Epithelial cell of prostate (primary cell): ENCODE measurements at regions not wholly inside any gene's neighbourhood (a gene's known extent, or its start where the extent isn't known, plus 50 kb on each side); places are given as distances from the start of the nearest gene placed in this dataset.
"Not testable (repeated sequence)": the region's sequence is repeated elsewhere in the genome, so short reads cannot be mapped to it uniquely, and the experiment has no call there.

Source experiments
- DNase-seq: peaks from one replicate; pipeline ENCODE4 v3.0.0-alpha.2; 2011; ENCODE audit warnings: low read depth, low spot score
- H3K27ac ChIP-seq: fragments of 450-650 bp; 2 replicates; pipeline ENCODE4 v1.5.1; 2017; ENCODE audit warnings: mild to moderate bottlenecking

DNA sequence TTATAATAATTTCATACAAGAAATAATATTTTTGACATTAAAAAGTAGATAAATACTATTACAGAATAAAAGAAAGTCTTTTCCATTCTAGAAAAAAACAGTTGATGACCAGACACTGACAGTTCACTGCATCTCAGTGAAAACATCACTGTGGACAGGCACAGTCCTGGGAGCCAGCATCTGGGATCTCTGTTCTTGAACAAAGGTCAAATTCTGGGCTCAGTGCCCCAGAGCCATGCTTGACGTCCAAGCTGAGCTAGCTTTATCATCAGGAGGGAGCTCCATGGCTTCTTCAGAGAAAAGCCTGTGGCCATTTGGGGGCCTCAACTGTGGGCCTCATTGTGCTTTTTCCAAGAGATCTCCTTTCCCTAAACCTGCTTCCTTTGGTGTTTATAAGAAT is 86.1 kb upstream of the SRD5A2 start:
- no peak overlapping the region for H3K27ac ChIP-seq
- no peak for DNase-seq

DNA sequence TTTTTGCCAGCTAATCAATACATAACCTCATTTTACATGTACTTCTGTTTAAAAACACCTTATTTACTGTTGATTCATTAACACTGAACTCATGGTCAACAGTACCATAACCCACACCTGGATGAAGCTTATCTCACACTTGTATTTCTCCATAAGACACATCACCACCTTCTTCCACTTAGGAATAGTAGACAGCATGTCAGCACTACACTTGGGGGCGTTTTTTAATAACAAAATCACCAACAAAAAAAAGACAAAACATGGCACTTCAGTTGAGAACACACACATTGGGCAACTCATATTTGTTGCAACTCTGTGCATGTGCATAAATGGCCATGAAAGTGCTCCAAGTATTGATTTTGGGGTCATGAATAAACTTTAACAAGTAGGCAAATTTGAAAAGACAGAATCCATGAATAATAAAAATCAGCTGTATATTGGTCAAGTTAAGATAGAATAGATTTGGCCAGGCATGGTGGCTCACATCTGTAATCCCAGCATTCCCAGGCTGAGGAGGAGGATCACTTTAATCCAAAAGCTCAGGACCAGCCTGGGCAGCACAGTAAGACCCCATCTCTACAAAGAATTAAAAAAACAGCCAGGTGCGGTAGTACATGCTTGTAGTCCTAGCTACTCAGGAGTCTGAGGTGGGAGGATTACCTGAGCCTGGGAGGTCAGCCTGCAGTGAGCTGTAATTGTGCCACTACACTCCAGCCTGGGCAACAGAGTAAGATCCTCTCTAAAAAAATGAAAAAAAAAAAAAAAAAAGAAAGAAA is 84.4 kb upstream of the SRD5A2 start:
- H3K27ac ChIP-seq: no peak overlapping the region
- DNase-seq: no peak

DNA sequence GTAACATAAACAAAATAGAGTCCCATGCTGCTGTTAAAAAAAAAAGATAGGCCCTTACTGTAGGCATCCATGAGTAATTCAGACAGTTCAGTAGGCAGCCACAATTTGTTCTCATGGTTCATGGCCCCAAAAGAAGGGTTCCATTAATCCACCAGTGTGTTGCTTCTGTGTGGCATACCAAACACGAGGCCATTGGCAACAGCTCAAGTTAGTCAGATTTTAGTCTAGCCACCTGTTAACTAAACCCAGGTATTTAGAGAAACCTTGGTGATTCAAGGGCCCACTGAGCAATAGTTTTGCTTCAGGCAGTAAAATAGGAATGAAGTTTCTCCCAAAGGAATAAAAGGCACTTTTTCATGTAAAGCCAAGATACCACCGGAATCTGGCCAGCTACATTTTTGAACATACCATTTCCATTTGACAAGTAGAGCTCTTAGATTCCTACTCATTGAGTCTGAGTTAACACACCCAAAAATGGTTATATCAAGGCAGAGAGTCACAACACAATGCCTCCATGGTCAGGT is 80.1 kb upstream of the SRD5A2 start:
- DNase-seq: peak; percentile 66
- peak overlapping the region; percentile 17 for H3K27ac ChIP-seq

GRCh38 chr2:31660165-31660564 is 79.4 kb upstream of the SRD5A2 start:
- peak overlapping the region; percentile 17 for H3K27ac ChIP-seq
- DNase-seq: peak; percentile 27

DNA sequence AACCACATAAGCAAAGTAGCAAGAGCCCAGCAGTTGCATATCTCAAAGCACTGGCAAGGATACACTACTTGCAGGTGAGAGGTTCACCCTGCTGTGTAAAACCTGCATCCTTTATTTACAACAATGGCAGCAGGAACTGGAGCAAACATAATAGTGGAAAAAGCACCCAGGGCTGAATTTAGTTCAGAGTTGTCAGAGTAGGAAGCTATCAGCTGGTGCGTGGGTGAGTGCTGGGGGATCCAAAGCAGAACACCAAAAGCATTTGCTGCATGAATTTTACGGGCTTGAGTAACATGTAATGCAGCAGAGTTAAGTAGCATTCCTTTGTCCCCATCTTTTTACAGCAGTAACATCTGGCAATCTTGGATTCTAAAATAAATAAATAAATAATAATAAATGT is 73.5 kb upstream of the SRD5A2 start:
- no peak overlapping the region for H3K27ac ChIP-seq
- no peak for DNase-seq

DNA sequence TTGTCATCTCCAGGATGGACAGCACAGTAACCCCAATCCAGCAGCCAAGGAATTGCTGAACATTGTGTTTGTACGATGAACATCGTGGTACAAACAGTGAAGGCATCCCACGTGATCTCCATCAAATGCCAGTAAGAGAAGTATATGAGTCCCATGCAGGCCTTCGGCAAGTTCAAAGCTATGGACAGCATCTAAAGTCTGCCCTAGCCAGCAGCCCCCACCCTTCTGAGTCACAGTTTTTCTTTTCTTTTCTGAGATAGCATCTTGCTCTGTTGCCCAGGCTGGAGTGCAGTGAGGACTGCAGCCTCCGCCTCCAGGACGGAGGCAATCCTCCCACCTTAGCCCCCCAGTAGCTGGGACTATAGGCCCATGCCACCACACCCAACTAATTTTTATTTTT is 71.0 kb upstream of the SRD5A2 start:
- no peak for DNase-seq
- no peak overlapping the region for H3K27ac ChIP-seq

DNA sequence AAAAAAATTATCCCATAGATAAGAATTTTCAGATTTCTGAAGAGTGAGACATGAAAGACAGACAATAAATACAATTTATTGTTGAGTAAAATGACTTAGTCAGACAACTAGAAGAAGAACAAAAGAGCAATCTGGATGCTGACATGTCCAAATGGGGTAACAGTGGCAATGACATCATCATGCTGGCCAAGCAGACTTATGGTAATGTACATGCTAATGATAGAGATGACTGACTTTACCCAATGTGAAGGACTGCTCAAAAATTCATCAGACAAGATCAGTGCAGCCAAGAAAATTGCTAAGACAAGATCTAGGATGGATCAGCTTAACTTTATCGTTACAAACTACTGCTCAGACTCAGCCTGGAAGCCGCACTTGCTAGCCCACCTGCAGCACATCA is 70.5 kb upstream of the SRD5A2 start:
- no peak for DNase-seq
- no peak overlapping the region for H3K27ac ChIP-seq

- no peak for DNase-seq
- no peak overlapping the region for H3K27ac ChIP-seq
These were observed 63.8 kb upstream of the SRD5A2 start for GRCh38 chr2:31644551-31644950.

- no peak for DNase-seq
These were observed 62.0 kb upstream of the SRD5A2 start for GRCh38 chr2:31642707-31643106.

GRCh38 chr2:31632201-31632600 is 51.5 kb upstream of the SRD5A2 start:
- DNase-seq, H3K27ac ChIP-seq: not testable (repeated sequence)

More at GRCh38 chr2:31642707-31643106, 62.0 kb upstream of the SRD5A2 start:
- no peak overlapping the region for H3K27ac ChIP-seq
